Ishikawa (cell line): ENCODE measurements at regions not wholly inside any gene's neighbourhood (a gene's known extent, or its start where the extent isn't known, plus 50 kb on each side); places are given as distances from the start of the nearest gene placed in this dataset.

Experiments
- CEBPB ChIP-seq: IDR thresholded peaks from 2 replicates; pipeline ENCODE4 v1.6.1; 2012
- CREB1 ChIP-seq: IDR thresholded peaks from 2 replicates; pipeline ENCODE4 v1.6.1; 2012; ENCODE audit warnings: low read depth
- EGR1 ChIP-seq: IDR thresholded peaks from 2 replicates; pipeline ENCODE4 v1.6.1; 2012
- EP300 ChIP-seq: IDR thresholded peaks from 2 replicates; pipeline ENCODE4 v1.6.1; 2012; ENCODE audit warnings: borderline replicate concordance
- FOXM1 ChIP-seq: IDR thresholded peaks from 2 replicates; pipeline ENCODE4 v1.6.1; 2012; ENCODE audit warnings: low read depth, borderline replicate concordance
- MAX ChIP-seq: IDR thresholded peaks from 2 replicates; pipeline ENCODE4 v1.6.1; 2012
- NFIC ChIP-seq: IDR thresholded peaks from 2 replicates; pipeline ENCODE4 v1.6.1; 2012
- RAD21 ChIP-seq: IDR thresholded peaks from 2 replicates; pipeline ENCODE4 v1.6.1; 2012; ENCODE audit warnings: low read depth
- REST ChIP-seq: IDR thresholded peaks from 2 replicates; pipeline ENCODE4 v1.6.1; 2012; ENCODE audit warnings: low read depth, mild to moderate bottlenecking
- TAF1 ChIP-seq: IDR thresholded peaks from 2 replicates; pipeline ENCODE4 v1.6.1; 2012; ENCODE audit warnings: low read depth, mild to moderate bottlenecking
- TCF12 ChIP-seq: IDR thresholded peaks from 2 replicates; pipeline ENCODE4 v1.6.1; 2012; ENCODE audit warnings: low read depth
- TEAD4 ChIP-seq: IDR thresholded peaks from 2 replicates; pipeline ENCODE4 v1.6.1; 2012
- USF1 ChIP-seq: IDR thresholded peaks from 2 replicates; pipeline ENCODE4 v1.6.1; 2012
- YY1 ChIP-seq: IDR thresholded peaks from 2 replicates; pipeline ENCODE4 v1.6.1; 2012; ENCODE audit warnings: low read depth
- ZBTB7A ChIP-seq: IDR thresholded peaks from 2 replicates; pipeline ENCODE4 v1.6.1; 2012; ENCODE audit warnings: low read depth

GRCh38 chr6:14771016-14771415 is 474.9 kb upstream of the JARID2 start:
- no peak for TF ChIP-seq EGR1
- TF ChIP-seq TEAD4: no peak
- TF ChIP-seq MAX: no peak
- no peak for TF ChIP-seq REST
- no peak for TF ChIP-seq TAF1

- TF ChIP-seq CREB1 (no peak), EGR1 (no peak), TEAD4 (no peak), TAF1 (no peak), REST (no peak), USF1 (no peak), FOXM1 (no peak), RAD21 (no peak), TCF12 (no peak), EP300 (no peak), NFIC (no peak), YY1 (no peak), ZBTB7A (no peak), CEBPB (no peak), MAX (no peak)
Measured at GRCh38 chr6:14772188-14772587, 473.7 kb upstream of the JARID2 start.

- TF ChIP-seq TEAD4 (no peak), CEBPB (no peak), USF1 (no peak), EP300 (no peak), NFIC (no peak), EGR1 (no peak), MAX (no peak), TCF12 (no peak), RAD21 (no peak), REST (no peak), YY1 (no peak), TAF1 (no peak)
Measured at GRCh38 chr6:14775528-14775927, 470.3 kb upstream of the JARID2 start.

- TF ChIP-seq ZBTB7A (no peak), EP300 (no peak)
Measured at GRCh38 chr6:14776307-14776706, 469.6 kb upstream of the JARID2 start.

- TF ChIP-seq TEAD4: no peak
- TF ChIP-seq TCF12: no peak
- no peak for TF ChIP-seq FOXM1
- no peak for TF ChIP-seq YY1
Measured at GRCh38 chr6:14781772-14782525, 463.9 kb upstream of the JARID2 start.
